H9 (cell line): ENCODE measurements at regions not wholly inside any gene's neighbourhood (a gene's known extent, or its start where the extent isn't known, plus 50 kb on each side); places are given as distances from the start of the nearest gene placed in this dataset.

Experiments
- DNase-seq: peaks from one replicate; pipeline ENCODE4 v3.0.0-alpha.2; 2017
- H2AFZ ChIP-seq: one replicate; pipeline ENCODE4 v1.6.1; 2013; ENCODE audit warnings: mild to moderate bottlenecking, low read length, control low read depth, moderate library complexity
- H2AK5ac ChIP-seq: 2 replicates; pipeline ENCODE4 v1.6.1; 2013; ENCODE audit warnings: low read length, control low read depth, mixed read lengths; ENCODE audit not compliant: insufficient read length
- H2BK120ac ChIP-seq: one replicate; pipeline ENCODE4 v1.6.1; 2013; ENCODE audit warnings: low read depth, mild to moderate bottlenecking, low read length, control low read depth, inconsistent platforms; ENCODE audit not compliant: poor library complexity, severe bottlenecking
- H2BK12ac ChIP-seq: 2 replicates; pipeline ENCODE4 v1.6.1; 2013; ENCODE audit warnings: low read length, control low read depth, mixed read lengths, low read depth; ENCODE audit not compliant: insufficient read length
- H2BK15ac ChIP-seq: 2 replicates; pipeline ENCODE4 v1.6.1; 2013; ENCODE audit warnings: low read depth, low read length, control low read depth
- H2BK20ac ChIP-seq: one replicate; pipeline ENCODE4 v1.6.1; 2013; ENCODE audit warnings: low read depth, mild to moderate bottlenecking, low read length, control low read depth, inconsistent platforms; ENCODE audit not compliant: poor library complexity, severe bottlenecking
- H2BK5ac ChIP-seq: 2 replicates; pipeline ENCODE4 v1.6.1; 2013; ENCODE audit warnings: low read length, control low read depth, mixed read lengths; ENCODE audit not compliant: insufficient read length
- H3K14ac ChIP-seq: 2 replicates; pipeline ENCODE4 v1.6.1; 2013; ENCODE audit warnings: low read length, control low read depth; ENCODE audit not compliant: insufficient read depth
- H3K18ac ChIP-seq: 2 replicates; pipeline ENCODE4 v1.6.1; 2013; ENCODE audit warnings: low read depth, mild to moderate bottlenecking, mixed read lengths, low read length, control low read depth; ENCODE audit not compliant: insufficient read length
- H3K23ac ChIP-seq: 2 replicates; pipeline ENCODE4 v1.6.1; 2013; ENCODE audit warnings: low read length, control low read depth, mixed read lengths, low read depth; ENCODE audit not compliant: insufficient read length
- H3K23me2 ChIP-seq: 2 replicates; pipeline ENCODE4 v1.6.1; 2013; ENCODE audit warnings: low read depth, mild to moderate bottlenecking, mixed read lengths, low read length, control low read depth; ENCODE audit not compliant: insufficient read length, poor library complexity, severe bottlenecking
- H3K27ac ChIP-seq: 2 replicates; pipeline ENCODE4 v1.5.1; 2013; ENCODE audit warnings: low read length, control low read depth, mixed read lengths, low read depth; ENCODE audit not compliant: insufficient read length
- H3K27me3 ChIP-seq: 2 replicates; pipeline ENCODE4 v1.6.1; 2013; ENCODE audit warnings: low read length, control low read depth, inconsistent platforms; ENCODE audit not compliant: insufficient read depth
- H3K4ac ChIP-seq: 2 replicates; pipeline ENCODE4 v1.6.1; 2013; ENCODE audit warnings: low read depth, mild to moderate bottlenecking, control low read depth, inconsistent platforms, low read length, moderate library complexity
- H3K4me1 ChIP-seq: 2 replicates; pipeline ENCODE4 v1.6.1; 2013; ENCODE audit warnings: low read length, control low read depth, inconsistent platforms; ENCODE audit not compliant: insufficient read depth
- H3K4me2 ChIP-seq: 2 replicates; pipeline ENCODE4 v1.6.1; 2013; ENCODE audit warnings: low read length, control low read depth, mixed read lengths; ENCODE audit not compliant: insufficient read length, insufficient read depth
- H3K56ac ChIP-seq: 2 replicates; pipeline ENCODE4 v1.6.1; 2013; ENCODE audit warnings: low read depth, mild to moderate bottlenecking, mixed read lengths, low read length, control low read depth; ENCODE audit not compliant: insufficient read length
- H3K79me1 ChIP-seq: 2 replicates; pipeline ENCODE4 v1.6.1; 2013; ENCODE audit warnings: low read depth, mild to moderate bottlenecking, moderate library complexity, low read length, control low read depth, inconsistent platforms; ENCODE audit not compliant: insufficient read depth, poor library complexity, severe bottlenecking
- H3K79me2 ChIP-seq: 2 replicates; pipeline ENCODE4 v1.6.1; 2013; ENCODE audit warnings: low read length, control low read depth, inconsistent platforms; ENCODE audit not compliant: insufficient read depth
- H3K9ac ChIP-seq: 2 replicates; pipeline ENCODE4 v1.6.1; 2013; ENCODE audit warnings: low read length, control low read depth, mixed read lengths; ENCODE audit not compliant: insufficient read length; ENCODE audit errors: extremely low read depth
- H3K9me3 ChIP-seq: one replicate; pipeline ENCODE4 v1.6.1; 2013; ENCODE audit warnings: low read depth, low read length, inconsistent platforms; ENCODE audit not compliant: control insufficient read depth
- H3T11ph ChIP-seq: one replicate; pipeline ENCODE4 v1.6.1; 2013; ENCODE audit warnings: mild to moderate bottlenecking, low read length, control low read depth, inconsistent platforms
- H4K20me1 ChIP-seq: one replicate; pipeline ENCODE4 v1.6.1; 2013; ENCODE audit not compliant: control insufficient read depth, insufficient read length, insufficient read depth
- H4K5ac ChIP-seq: 2 replicates; pipeline ENCODE4 v1.6.1; 2013; ENCODE audit warnings: low read depth, mild to moderate bottlenecking, mixed read lengths, low read length, control low read depth; ENCODE audit not compliant: insufficient read length
- H4K8ac ChIP-seq: replicated peaks from 2 replicates; pipeline ENCODE4 v1.6.1; 2013; ENCODE audit warnings: low read length, control low read depth, mixed read lengths, low read depth; ENCODE audit not compliant: insufficient read length
- H4K91ac ChIP-seq: 2 replicates; pipeline ENCODE4 v1.6.1; 2013; ENCODE audit warnings: low read depth, mild to moderate bottlenecking, moderate library complexity, mixed read lengths, low read length, control low read depth; ENCODE audit not compliant: insufficient read length
- H3K27ac Mint-ChIP-seq, 3 experiments: 2 replicates in 2 of 3; 3 replicates in 1 of 3; pipeline ENCODE4 v1.8.0; 2020 to 2021; ENCODE audit warnings: mixed read lengths in 3 of 3, mild to moderate bottlenecking in 1 of 3, moderate library complexity in 1 of 3
- H3K27me3 Mint-ChIP-seq: 2 replicates; pipeline ENCODE4 v1.8.0; 2021; ENCODE audit warnings: low read depth, mild to moderate bottlenecking, moderate library complexity, mixed read lengths
- H3K36me3 Mint-ChIP-seq, 3 experiments: 2 replicates in 2 of 3; 3 replicates in 1 of 3; pipeline ENCODE4 v1.8.0; 2020 to 2021; ENCODE audit warnings: low read depth in 3 of 3, mixed read lengths in 3 of 3; ENCODE audit not compliant: insufficient read depth in 1 of 3
- H3K4me1 Mint-ChIP-seq, 2 experiments: 2 replicates each; pipeline ENCODE4 v1.8.0; 2020; ENCODE audit warnings: mixed read lengths in 2 of 2
- H3K4me3 Mint-ChIP-seq, 2 experiments: 2 replicates in 1 of 2; 3 replicates in 1 of 2; pipeline ENCODE4 v1.8.0; 2020 to 2021; ENCODE audit warnings: mild to moderate bottlenecking in 2 of 2, mixed read lengths in 2 of 2, moderate library complexity in 1 of 2
- H3K9me3 Mint-ChIP-seq, 2 experiments: 2 replicates in 1 of 2; 3 replicates in 1 of 2; pipeline ENCODE4 v1.8.0; 2020; ENCODE audit warnings: mild to moderate bottlenecking in 2 of 2, mixed read lengths in 2 of 2, moderate library complexity in 1 of 2
- WGBS: extraction: QIAGEN DNeasy Blood & Tissue Kit; methylation state at CpG from one replicate; pipeline ENCODE4 v1.1.7; 2013; ENCODE audit warnings: missing lambda C conversion rate, low lambda C conversion rate, mixed read lengths; ENCODE audit not compliant: insufficient read length; ENCODE audit errors: extremely low coverage; 5-methylcytosine and 5-hydroxymethylcytosine counted together
- TF ChIP-seq, protein P1 (sequence below): fragments of 200-600 bp; sonication (generic); conservative IDR thresholded peaks from 3 replicates; pipeline ENCODE4 v1.8.0; 2021; ENCODE audit warnings: antibody characterized with exemption, mild to moderate bottlenecking

DNA sequence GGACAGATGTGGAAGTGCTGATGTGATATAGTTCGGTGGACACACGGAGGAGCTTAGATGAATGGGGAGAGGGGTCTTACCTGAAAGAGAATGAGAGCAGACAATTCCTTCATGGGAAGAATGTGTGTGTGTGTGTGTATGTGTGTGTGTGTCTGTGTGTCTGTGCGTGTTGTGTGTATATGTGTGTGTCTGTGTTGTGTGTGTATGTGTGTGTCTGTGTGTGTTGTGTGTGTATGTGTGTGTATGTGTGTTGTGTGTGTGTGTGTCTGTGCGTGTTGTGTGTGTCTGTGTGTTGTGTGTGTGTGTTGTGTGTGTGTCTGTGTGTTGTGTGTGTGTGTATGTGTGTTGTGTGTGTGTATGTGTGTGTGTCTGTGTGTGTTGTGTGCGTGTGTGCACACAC lies 104.2 kb downstream of the FAM204A start:
- H4K8ac ChIP-seq, result no peak overlapping the region
- Mint-ChIP-seq H3K36me3 (no peaks in the 10 kb centered on the region), H3K27me3 (peaks cover 57% of the 10 kb centered on the region), H3K4me3 (no peak overlapping the region), H3K27ac (peak overlapping the region in 1 of 3 experiments; percentile 11; a peak in 2 of 7 replicates), H3K4me1 (no peaks in the 10 kb centered on the region; a peak in 1 of 4 replicates), H3K9me3 (peaks cover 4 to 6% of the 10 kb centered on the region in 2 experiments; a peak in 4 of 5 replicates)
- no peak overlapping the region for H3K4ac ChIP-seq
- no peak overlapping the region for H2BK15ac ChIP-seq
- TF ChIP-seq, protein P1, sequence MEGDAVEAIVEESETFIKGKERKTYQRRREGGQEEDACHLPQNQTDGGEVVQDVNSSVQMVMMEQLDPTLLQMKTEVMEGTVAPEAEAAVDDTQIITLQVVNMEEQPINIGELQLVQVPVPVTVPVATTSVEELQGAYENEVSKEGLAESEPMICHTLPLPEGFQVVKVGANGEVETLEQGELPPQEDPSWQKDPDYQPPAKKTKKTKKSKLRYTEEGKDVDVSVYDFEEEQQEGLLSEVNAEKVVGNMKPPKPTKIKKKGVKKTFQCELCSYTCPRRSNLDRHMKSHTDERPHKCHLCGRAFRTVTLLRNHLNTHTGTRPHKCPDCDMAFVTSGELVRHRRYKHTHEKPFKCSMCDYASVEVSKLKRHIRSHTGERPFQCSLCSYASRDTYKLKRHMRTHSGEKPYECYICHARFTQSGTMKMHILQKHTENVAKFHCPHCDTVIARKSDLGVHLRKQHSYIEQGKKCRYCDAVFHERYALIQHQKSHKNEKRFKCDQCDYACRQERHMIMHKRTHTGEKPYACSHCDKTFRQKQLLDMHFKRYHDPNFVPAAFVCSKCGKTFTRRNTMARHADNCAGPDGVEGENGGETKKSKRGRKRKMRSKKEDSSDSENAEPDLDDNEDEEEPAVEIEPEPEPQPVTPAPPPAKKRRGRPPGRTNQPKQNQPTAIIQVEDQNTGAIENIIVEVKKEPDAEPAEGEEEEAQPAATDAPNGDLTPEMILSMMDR, result no peak
- H4K5ac ChIP-seq, result peak overlapping the region; percentile 44
- H3K79me2 ChIP-seq, result no peaks in the 10 kb centered on the region
- H3K4me1 ChIP-seq, result no peaks in the 10 kb centered on the region
- no peak overlapping the region for H2BK120ac ChIP-seq
- peaks cover 1% of the 10 kb centered on the region; the same call in 1 of the 2 replicates for H3K27me3 ChIP-seq
- no peak overlapping the region for H2BK20ac ChIP-seq
- no peaks in the 10 kb centered on the region for H4K20me1 ChIP-seq
- H3K14ac ChIP-seq, result no peak overlapping the region
- H3K23me2 ChIP-seq, result no peaks in the 10 kb centered on the region
- no peak overlapping the region for H3K56ac ChIP-seq
- no peak overlapping the region for H2BK5ac ChIP-seq
- no peak overlapping the region for H3K18ac ChIP-seq
- H3K79me1 ChIP-seq, result no peaks in the 10 kb centered on the region
- H2BK12ac ChIP-seq, result no peak overlapping the region
- no CpG with 5 or more reads among the region's 5 CpGs for WGBS
- DNase-seq, result no peak
- no peak overlapping the region for H3K4me2 ChIP-seq
- no peak overlapping the region for H3K23ac ChIP-seq
- H3K9me3 ChIP-seq, result no peaks in the 10 kb centered on the region
- H3K9ac ChIP-seq, result no peak overlapping the region
- no peak overlapping the region for H2AFZ ChIP-seq
- H3T11ph ChIP-seq, result no peak overlapping the region
- no peak overlapping the region for H3K27ac ChIP-seq
- no peak overlapping the region for H4K91ac ChIP-seq
- no peak overlapping the region for H2AK5ac ChIP-seq
